SK-N-SH (cell line): ENCODE measurements at regions not wholly inside any gene's neighbourhood (a gene's known extent, or its start where the extent isn't known, plus 50 kb on each side); places are given as distances from the start of the nearest gene placed in this dataset.

Experiments
- CTCF ChIA-PET: fragments of 300-600, 350-600 bp; formaldehyde crosslinking; extraction: SDS; loops from one replicate; lab custom pipeline; 2021; lab: Yijun Ruan, JAX
- POLR2A ChIA-PET: fragments of 350-600 bp; sonication (Branson Sonifier 250); formaldehyde crosslinking; extraction: SDS; loops from one replicate; lab custom pipeline; 2020; ENCODE audit warnings: antibody characterized with exemption, inconsistent platforms; lab: Yijun Ruan, JAX
- DNase-seq: peaks from one replicate; pipeline ENCODE4 v3.0.0; 2012
- H2AFZ ChIP-seq: fragments of 200-600 bp; sonication (generic); 2 replicates; pipeline ENCODE4 v1.8.1; 2016; ENCODE audit warnings: antibody characterized with exemption, mild to moderate bottlenecking, low read depth
- H3F3A ChIP-seq: fragments of 200-600 bp; sonication (generic); replicated peaks from 2 replicates; pipeline ENCODE3; 2016; ENCODE audit warnings: antibody characterized with exemption, mild to moderate bottlenecking; ENCODE audit not compliant: insufficient read depth
- H3K27ac ChIP-seq, 2 experiments: fragments of 200-500 bp in 1 of 2; fragments of 200-600 bp in 1 of 2; sonication (Bioruptor generic) in 1 of 2; sonication (generic), shearing (Covaris generic) in 1 of 2; 2 replicates each; pipeline versions ENCODE4 v1.5.1 to v1.6.1; 2014 to 2016; ENCODE audit warnings: low read depth in 2 of 2, inconsistent platforms in 1 of 2, low read length in 1 of 2, mild to moderate bottlenecking in 1 of 2, mixed read lengths in 1 of 2
- H3K27me3 ChIP-seq: fragments of 200-600 bp; sonication (generic), shearing (Covaris generic); 2 replicates; pipeline ENCODE4 v1.6.1; 2016; ENCODE audit warnings: mixed run types; ENCODE audit not compliant: insufficient read depth
- H3K36me3 ChIP-seq, 2 experiments: fragments of 200-500 bp in 1 of 2; fragments of 200-600 bp in 1 of 2; sonication (Bioruptor generic) in 1 of 2; sonication (generic) in 1 of 2; replicated peaks in 1 of 2; 2 replicates each; pipeline versions ENCODE3 to v1.5.1; 2014 to 2016; ENCODE audit warnings: low read length in 1 of 2, mild to moderate bottlenecking in 1 of 2; ENCODE audit not compliant: insufficient read depth in 2 of 2, control insufficient read depth in 1 of 2
- H3K4me1 ChIP-seq, 2 experiments: fragments of 200-500 bp in 1 of 2; fragments of 200-600 bp in 1 of 2; sonication (Bioruptor generic) in 1 of 2; sonication (generic), shearing (Covaris generic) in 1 of 2; 2 replicates each; pipeline versions ENCODE4 v1.5.1 to v1.6.1; 2014 to 2016; ENCODE audit warnings: low read depth in 1 of 2, low read length in 1 of 2, mixed run types in 1 of 2; ENCODE audit not compliant: insufficient read depth in 2 of 2, control insufficient read depth in 1 of 2
- H3K4me2 ChIP-seq: fragments of 200-600 bp; sonication (generic), shearing (Covaris generic); 2 replicates; pipeline ENCODE4 v1.6.1; 2017; ENCODE audit warnings: mixed run types
- H3K4me3 ChIP-seq, 2 experiments: fragments of 200-500 bp in 1 of 2; fragments of 200-600 bp in 1 of 2; sonication (Bioruptor generic) in 1 of 2; sonication (generic), shearing (Covaris generic) in 1 of 2; 2 replicates each; pipeline versions ENCODE4 v1.5.1 to v1.8.1; 2014 to 2016; ENCODE audit warnings: low read depth in 2 of 2, inconsistent platforms in 1 of 2, low read length in 1 of 2, mild to moderate bottlenecking in 1 of 2, mixed read lengths in 1 of 2, moderate library complexity in 1 of 2
- H3K79me2 ChIP-seq: fragments of 200-600 bp; sonication (generic); 2 replicates; pipeline ENCODE4 v1.8.1; 2017; ENCODE audit warnings: mild to moderate bottlenecking; ENCODE audit not compliant: insufficient read depth
- H3K9ac ChIP-seq: fragments of 200-600 bp; sonication (generic); 2 replicates; pipeline ENCODE4 v1.6.1; 2017; ENCODE audit warnings: mixed run types
- H3K9me2 ChIP-seq: fragments of 200-600 bp; sonication (generic); 2 replicates; pipeline ENCODE4 v1.6.1; 2017; ENCODE audit warnings: mixed run types
- H3K9me3 ChIP-seq: fragments of 200-600 bp; sonication (generic); 2 replicates; pipeline ENCODE4 v1.6.1; 2017; ENCODE audit warnings: mixed run types, mild to moderate bottlenecking, moderate library complexity
- H4K20me1 ChIP-seq: fragments of 200-600 bp; sonication (generic); 2 replicates; pipeline ENCODE4 v1.6.1; 2017; ENCODE audit warnings: mild to moderate bottlenecking, mixed run types; ENCODE audit not compliant: insufficient read depth
- CHD2 ChIP-seq: fragments of 150-350 bp; IDR thresholded peaks from 2 replicates; pipeline ENCODE4 v1.6.1; 2018; ENCODE audit warnings: low read length; ENCODE audit not compliant: partially characterized antibody
- FOXM1 ChIP-seq: IDR thresholded peaks from 2 replicates; pipeline ENCODE4 v1.4.0; 2012; ENCODE audit warnings: low read depth, mild to moderate bottlenecking
- GABPA ChIP-seq: IDR thresholded peaks from 2 replicates; pipeline ENCODE4 v1.4.0; 2012; ENCODE audit warnings: low read depth, mild to moderate bottlenecking
- GATA2 ChIP-seq: sonication (generic); formaldehyde crosslinking; IDR thresholded peaks from 2 replicates; pipeline ENCODE4 v1.5.0; 2020; ENCODE audit warnings: mild to moderate bottlenecking, missing genetic modification reagents
- JUND ChIP-seq: IDR thresholded peaks from 2 replicates; pipeline ENCODE4 v1.4.0; 2012
- MAX ChIP-seq: IDR thresholded peaks from 2 replicates; pipeline ENCODE4 v1.4.0; 2012; ENCODE audit warnings: low read depth
- MEF2A ChIP-seq: IDR thresholded peaks from 2 replicates; pipeline ENCODE4 v1.4.0; 2012; ENCODE audit warnings: low read depth, borderline replicate concordance
- NFIC ChIP-seq: IDR thresholded peaks from 2 replicates; pipeline ENCODE4 v1.4.0; 2012; ENCODE audit warnings: borderline replicate concordance
- PBX3 ChIP-seq: IDR thresholded peaks from 2 replicates; pipeline ENCODE4; 2012
- POLR2AphosphoS5 ChIP-seq: IDR thresholded peaks from 2 replicates; pipeline ENCODE4 v1.6.1; 2012; ENCODE audit warnings: low read depth, low read length
- RXRA ChIP-seq: IDR thresholded peaks from 2 replicates; pipeline ENCODE4 v1.4.0; 2012; ENCODE audit warnings: low read depth, mild to moderate bottlenecking, borderline replicate concordance
- SMC3 ChIP-seq: IDR thresholded peaks from 2 replicates; pipeline ENCODE4 v1.6.1; 2012; ENCODE audit warnings: low read depth, low read length, improper control_type of control experiment
- TAF1 ChIP-seq: IDR thresholded peaks from 2 replicates; pipeline ENCODE4 v1.6.1; 2012; ENCODE audit warnings: low read depth, mild to moderate bottlenecking, low read length, moderate library complexity, borderline replicate concordance
- TCF12 ChIP-seq: IDR thresholded peaks from 2 replicates; pipeline ENCODE4 v1.4.0; 2012
- TEAD4 ChIP-seq: IDR thresholded peaks from 2 replicates; pipeline ENCODE4 v1.4.0; 2012; ENCODE audit warnings: mild to moderate bottlenecking, borderline replicate concordance; ENCODE audit not compliant: insufficient read depth
- USF1 ChIP-seq: IDR thresholded peaks from 2 replicates; pipeline ENCODE4 v1.4.0; 2012; ENCODE audit warnings: low read depth, borderline replicate concordance
- USF2 ChIP-seq: fragments of 150-350 bp; IDR thresholded peaks from 2 replicates; pipeline ENCODE4 v1.6.1; 2017; ENCODE audit warnings: antibody characterized with exemption, low read length, low read depth, borderline replicate concordance
- WGBS: methylation state at CpG from one replicate; pipeline ENCODE4 v1.1.6; 2017; ENCODE audit warnings: low lambda C conversion rate; 5-methylcytosine and 5-hydroxymethylcytosine counted together
- small RNA-seq, 7 experiments: library from RNA; depleted of rRNA; stranded (forward); fragments of <200 nt; gene quantifications; one replicate each; pipeline ENCODE3, GENCODE V24; 2012
- TF ChIP-seq, protein P1 (sequence below): IDR thresholded peaks from 2 replicates; pipeline ENCODE4 v1.6.1; 2012; ENCODE audit warnings: mild to moderate bottlenecking, low read depth, low read length, moderate library complexity

GRCh38 chr7:29754874-29755490, 51.3 kb upstream of the WIPF3 start:
- H2AFZ ChIP-seq, result no peak overlapping the region
- H3K4me3 ChIP-seq, result no peak overlapping the region
- H3K4me2 ChIP-seq, result no peak overlapping the region
- no peaks in the 10 kb centered on the region for H4K20me1 ChIP-seq
- no peaks in the 10 kb centered on the region for H3K27me3 ChIP-seq
- POLR2A ChIA-PET, result no interaction called here
- no peaks in the 10 kb centered on the region for H3K9me2 ChIP-seq
- TF ChIP-seq PBX3 (no peak), MEF2A (no peak), FOXM1 (no peak), POLR2AphosphoS5 (no peak), CHD2 (no peak), USF2 (no peak), JUND (no peak), USF1 (no peak), MAX (no peak), GABPA (no peak), SMC3 (no peak), RXRA (no peak), TEAD4 (no peak), TCF12 (no peak), GATA2 (no peak), TAF1 (no peak), NFIC (no peak)
- TF ChIP-seq, protein P1, sequence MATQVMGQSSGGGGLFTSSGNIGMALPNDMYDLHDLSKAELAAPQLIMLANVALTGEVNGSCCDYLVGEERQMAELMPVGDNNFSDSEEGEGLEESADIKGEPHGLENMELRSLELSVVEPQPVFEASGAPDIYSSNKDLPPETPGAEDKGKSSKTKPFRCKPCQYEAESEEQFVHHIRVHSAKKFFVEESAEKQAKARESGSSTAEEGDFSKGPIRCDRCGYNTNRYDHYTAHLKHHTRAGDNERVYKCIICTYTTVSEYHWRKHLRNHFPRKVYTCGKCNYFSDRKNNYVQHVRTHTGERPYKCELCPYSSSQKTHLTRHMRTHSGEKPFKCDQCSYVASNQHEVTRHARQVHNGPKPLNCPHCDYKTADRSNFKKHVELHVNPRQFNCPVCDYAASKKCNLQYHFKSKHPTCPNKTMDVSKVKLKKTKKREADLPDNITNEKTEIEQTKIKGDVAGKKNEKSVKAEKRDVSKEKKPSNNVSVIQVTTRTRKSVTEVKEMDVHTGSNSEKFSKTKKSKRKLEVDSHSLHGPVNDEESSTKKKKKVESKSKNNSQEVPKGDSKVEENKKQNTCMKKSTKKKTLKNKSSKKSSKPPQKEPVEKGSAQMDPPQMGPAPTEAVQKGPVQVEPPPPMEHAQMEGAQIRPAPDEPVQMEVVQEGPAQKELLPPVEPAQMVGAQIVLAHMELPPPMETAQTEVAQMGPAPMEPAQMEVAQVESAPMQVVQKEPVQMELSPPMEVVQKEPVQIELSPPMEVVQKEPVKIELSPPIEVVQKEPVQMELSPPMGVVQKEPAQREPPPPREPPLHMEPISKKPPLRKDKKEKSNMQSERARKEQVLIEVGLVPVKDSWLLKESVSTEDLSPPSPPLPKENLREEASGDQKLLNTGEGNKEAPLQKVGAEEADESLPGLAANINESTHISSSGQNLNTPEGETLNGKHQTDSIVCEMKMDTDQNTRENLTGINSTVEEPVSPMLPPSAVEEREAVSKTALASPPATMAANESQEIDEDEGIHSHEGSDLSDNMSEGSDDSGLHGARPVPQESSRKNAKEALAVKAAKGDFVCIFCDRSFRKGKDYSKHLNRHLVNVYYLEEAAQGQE, result no peak
- H3K4me1 ChIP-seq, result no peaks in the 10 kb centered on the region
- no peaks in the 10 kb centered on the region for H3K36me3 ChIP-seq
- CTCF ChIA-PET, result interaction anchor here (1.6 to 9.2 kb wide), 5 partner anchors 9 to 166 kb away, joined by 4 to 47 read pairs (median 9); no protein-coding TSS in a partner anchor
- H3F3A ChIP-seq, result no peaks in the 10 kb centered on the region
- H3K9me3 ChIP-seq, result no peaks in the 10 kb centered on the region
- DNase-seq, result no peak
- no peaks in the 10 kb centered on the region for H3K79me2 ChIP-seq
- no peak overlapping the region for H3K27ac ChIP-seq
- 75% methylated on average over 6 of the region's 6 CpGs for WGBS
- H3K9ac ChIP-seq, result no peak overlapping the region

Small RNA genes in the stretch of these regions (small RNA-seq; reads per million reads assigned to genes)
- 0 to 3.4 (median 0) reads per million in 7 experiments for gene MIR550A3
- 0 to 2.4 (median 0) reads per million in 7 experiments for gene TMSB4XP3
